GM12873 (cell line): ENCODE measurements at regions not wholly inside any gene's neighbourhood (a gene's known extent, or its start where the extent isn't known, plus 50 kb on each side); places are given as distances from the start of the nearest gene placed in this dataset.

Experiments used
- CTCF ChIP-seq: IDR thresholded peaks from 2 replicates; pipeline ENCODE4 v1.5.1; 2012; ENCODE audit warnings: low read depth, mild to moderate bottlenecking, moderate library complexity, low read length, control low read depth; ENCODE audit not compliant: insufficient read depth; ENCODE audit errors: missing control alignments

GRCh38 chr4:13142191-13142590 is 341.9 kb downstream of the RAB28 start:
- TF ChIP-seq CTCF = no peak

GRCh38 chr4:13137390-13137789 is 346.8 kb downstream of the RAB28 start:
- TF ChIP-seq CTCF = no peak

- no peak for TF ChIP-seq CTCF
These were observed 350.4 kb downstream of the RAB28 start for GRCh38 chr4:13133700-13134099.

- no peak for TF ChIP-seq CTCF
These were observed 353.3 kb downstream of the RAB28 start for GRCh38 chr4:13130848-13131247.

GRCh38 chr4:13129095-13129494 is 355.0 kb downstream of the RAB28 start:
- TF ChIP-seq CTCF = no peak

- TF ChIP-seq CTCF = no peak
These were observed 356.9 kb downstream of the RAB28 start for GRCh38 chr4:13126976-13127910.

GRCh38 chr4:13118633-13119032 is 365.5 kb downstream of the RAB28 start:
- no peak for TF ChIP-seq CTCF
